NCI-H1105 (cell line): ENCODE measurements at regions not wholly inside any gene's neighbourhood (a gene's known extent, or its start where the extent isn't known, plus 50 kb on each side); places are given as distances from the start of the nearest gene placed in this dataset.

Experiments used
- DNase-seq: peaks from one replicate; lab custom pipeline; 2025; lab: John Stamatoyannopoulos, UW

DNA sequence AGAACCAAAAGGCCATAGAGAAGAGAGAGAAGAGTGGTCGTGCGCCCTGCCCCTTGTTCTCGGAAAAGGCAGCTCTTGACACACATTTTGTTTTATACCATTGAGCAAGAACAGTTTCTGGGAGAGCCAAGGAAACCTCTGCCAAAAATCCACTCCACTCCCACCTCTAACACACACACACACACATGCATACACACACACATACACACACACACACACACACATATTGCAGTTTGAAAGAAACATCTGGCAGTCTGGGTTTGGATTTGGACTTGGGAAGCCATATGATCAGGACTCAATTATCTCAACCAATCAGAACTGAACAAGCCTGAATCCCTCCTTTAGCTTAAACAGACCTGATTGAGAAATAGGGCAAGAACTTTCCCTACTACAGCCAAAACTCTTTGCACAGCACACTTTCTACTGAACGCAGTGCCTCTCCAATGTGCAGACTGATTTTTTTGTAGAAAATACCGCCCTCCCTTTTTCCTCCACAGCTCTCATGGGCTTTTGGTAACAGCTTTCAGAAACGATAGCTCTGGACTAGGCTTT is 484.0 kb upstream of the ZWINT start:
- DNase-seq = no peak

DNA sequence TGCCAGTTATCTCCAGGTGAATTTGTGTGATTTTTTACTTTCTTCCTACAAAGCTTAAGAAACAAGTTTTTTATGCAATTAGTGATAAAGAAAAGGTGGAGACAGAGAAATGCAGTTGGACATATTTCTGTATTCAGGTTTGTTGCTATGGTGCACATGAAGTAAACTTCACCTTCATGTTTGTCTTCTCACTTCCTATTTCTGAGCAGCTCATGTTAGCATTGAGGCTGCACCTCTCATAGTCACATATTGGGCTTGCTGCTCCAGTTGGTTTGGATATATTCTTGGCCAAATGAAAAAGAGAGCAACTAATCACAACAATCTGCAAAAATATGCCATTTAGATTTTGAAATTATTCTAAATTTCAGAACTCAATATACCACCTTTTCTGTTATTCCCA is 475.6 kb upstream of the ZWINT start:
- no peak for DNase-seq

DNA sequence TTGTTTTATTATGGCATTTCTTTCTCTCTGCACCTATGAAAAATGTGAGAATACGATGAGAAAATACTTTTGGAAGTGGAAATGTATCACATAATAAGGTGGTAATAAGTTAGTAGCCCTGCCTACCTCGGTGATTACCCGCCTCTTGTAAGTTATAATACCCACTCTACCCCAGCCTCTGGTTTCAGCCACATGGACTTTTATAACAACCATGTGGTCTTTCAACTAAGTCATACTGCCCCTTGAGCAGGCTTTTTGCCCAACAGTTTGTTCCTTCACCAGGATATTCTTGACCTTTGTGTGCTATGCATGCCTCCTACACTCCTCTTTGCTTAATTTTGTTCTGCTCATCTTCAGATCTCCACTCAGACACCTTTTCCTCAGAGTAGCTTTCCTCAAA is 470.6 kb upstream of the ZWINT start:
- DNase-seq = no peak

DNA sequence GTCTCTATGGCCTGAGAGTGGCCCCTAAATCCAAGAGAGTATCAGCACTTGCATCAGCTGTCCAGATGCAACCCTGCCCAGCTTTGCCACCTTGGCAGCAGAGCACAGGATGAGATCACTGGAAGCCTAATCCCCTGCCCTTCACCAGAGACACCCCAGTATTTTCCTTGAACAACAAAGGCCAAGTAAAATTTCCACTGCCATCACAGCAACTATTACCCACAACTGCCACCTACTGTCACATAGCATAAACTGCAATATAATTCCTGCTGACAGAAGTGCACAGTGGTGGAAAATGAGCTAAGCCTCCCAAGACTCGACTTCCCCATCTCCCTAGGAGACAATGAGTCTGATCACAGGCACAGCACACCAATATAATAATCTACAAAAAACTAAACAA is 462.8 kb upstream of the ZWINT start:
- no peak for DNase-seq

DNA sequence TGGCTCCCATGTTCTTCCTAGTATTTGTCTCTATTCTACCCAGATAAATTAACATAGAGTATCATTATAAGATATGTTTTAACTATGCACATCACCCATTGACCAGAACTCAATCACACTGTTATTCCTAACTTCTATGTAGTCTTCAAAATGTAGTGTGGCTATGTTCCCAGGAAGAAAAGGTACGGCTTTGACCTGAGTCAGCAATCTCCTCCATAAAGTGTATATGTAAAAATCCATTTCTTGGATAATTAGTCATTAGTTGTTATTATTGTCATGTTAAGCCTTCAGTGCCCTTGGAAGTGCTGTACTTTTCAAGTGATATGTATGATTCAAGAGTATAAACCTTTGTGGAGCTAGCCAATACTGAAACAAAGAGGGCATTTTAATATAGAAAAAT is 444.0 kb upstream of the ZWINT start:
- DNase-seq = no peak

DNA sequence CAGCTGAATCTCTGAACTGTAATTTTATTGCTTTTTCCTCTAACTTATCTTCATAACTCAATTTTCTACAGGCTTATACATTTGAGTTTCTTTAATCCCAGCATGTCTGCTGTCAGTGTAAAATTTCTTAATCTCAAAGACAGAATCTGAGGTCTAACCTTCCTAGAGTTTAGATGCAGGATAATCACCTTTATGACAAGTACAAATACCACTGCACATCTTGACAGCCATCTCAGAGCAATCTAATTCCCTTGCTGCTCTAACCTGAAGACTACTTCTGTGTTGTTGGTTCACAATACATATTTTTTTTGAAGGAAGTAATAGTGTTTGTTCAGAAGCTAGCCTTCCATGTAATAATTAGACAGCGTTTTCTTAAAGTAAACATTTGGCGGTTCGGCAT is 424.2 kb upstream of the ZWINT start:
- no peak for DNase-seq

DNA sequence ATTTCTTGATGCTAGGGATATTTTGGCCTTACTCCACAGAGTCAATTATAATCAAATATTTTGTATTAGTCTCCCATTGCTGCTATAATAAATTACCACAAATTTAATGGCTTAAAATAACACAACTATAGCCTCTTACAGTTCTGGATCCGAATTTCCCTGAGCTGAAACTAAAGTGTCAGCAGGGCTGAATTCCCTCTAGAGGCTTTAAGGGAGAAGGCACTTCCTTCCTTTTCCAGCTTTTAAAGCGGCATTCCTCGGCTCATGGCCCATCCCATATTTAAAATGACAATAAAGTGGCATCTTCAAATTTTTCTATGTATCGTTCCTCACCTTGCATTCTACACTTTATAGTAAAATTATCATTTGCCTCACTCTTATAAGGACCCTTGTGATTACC is 421.4 kb upstream of the ZWINT start:
- DNase-seq = no peak

DNA sequence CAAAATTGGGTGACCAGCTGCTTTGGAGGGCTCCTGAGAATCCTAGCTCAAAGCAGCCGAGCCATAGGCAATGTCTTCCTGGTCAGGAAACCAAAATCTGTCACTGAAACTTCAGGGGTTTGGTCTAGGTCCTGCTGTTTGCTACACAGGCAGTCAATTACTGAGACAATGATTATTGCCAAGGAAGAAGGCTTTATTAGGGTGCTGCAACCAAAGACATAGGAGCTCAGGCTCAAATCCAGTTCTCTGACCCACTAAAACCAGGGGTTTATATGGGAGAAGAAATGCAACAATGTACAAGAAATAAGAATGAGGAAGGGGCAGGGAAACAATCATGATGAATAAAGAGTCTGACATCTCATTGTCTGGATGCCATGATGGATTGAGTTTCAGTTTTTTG is 410.3 kb upstream of the ZWINT start:
- no peak for DNase-seq

DNA sequence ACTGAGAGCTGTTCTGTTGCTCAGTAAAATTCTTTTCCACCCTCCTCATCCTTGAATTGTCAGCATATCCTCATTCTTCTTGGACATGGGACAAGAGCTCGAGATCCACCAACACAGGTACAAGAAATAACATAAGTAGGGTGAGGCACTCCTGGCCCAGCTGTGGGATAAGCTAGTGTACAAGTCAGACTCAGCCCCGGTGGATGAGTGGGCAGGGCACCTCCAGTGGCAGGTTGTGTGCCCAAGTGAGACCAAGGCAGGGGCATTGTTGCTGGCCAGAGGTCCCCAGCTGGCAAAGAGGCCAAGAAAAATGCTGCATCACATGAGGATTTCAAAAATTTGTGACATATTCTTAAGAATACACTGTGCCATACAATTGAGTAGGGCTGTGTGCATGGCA is 402.0 kb upstream of the ZWINT start:
- no peak for DNase-seq

DNA sequence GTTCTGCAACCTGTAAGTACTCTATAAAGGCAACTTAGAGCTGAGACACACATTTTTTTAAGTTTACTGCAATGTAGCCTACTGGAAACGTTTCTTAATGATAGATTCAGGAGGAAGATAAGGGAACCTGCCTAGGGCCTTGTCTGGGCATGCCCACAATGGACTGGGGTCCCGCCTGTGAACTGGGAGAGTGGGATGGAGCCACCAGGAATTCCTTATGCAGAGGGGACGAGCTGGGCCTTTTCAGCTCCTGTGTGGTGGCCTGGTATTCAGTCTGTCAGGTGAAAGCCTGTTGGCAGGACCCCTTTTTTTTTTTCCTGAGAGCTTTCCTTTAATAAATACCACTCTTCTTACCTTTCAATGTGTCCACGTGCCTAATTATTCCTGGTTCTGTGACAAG is 384.4 kb upstream of the ZWINT start:
- DNase-seq = no peak

DNA sequence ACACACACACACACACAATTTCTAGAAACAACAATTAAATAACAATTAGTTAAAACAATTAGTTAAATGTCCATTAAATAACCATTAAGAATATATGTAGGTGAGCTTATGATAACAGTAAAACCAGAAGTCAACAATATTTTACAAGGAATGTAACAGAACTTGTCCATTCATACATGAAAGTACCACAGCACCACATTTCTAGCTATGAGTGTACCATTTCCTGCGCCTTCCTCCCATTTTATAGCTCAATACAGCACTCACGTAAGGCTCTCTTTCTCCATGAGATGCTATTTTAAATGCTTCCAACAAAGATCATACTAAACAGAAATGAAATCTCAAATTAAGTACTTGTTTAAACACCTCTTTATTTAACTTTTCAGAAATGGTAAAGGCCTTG is 367.3 kb upstream of the ZWINT start:
- no peak for DNase-seq

DNA sequence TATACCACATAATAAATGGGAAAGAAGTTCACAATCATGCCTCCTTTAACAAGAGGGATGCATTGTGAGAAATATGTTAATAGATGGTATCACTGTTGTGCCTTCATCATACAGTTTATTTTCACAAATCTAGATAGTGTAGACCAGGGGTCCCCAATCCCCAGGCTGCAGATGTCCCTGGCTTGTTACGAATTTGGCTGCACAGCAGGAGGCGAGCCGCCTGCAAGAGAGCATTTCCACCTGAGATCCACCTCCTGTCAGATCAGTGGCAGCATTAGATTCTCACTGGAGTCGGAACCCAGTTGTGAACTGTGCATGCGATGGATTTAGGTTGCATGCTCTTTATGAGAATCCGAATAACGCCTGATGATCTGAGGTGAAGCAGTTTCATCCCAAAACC is 361.9 kb upstream of the ZWINT start:
- DNase-seq = no peak

DNA sequence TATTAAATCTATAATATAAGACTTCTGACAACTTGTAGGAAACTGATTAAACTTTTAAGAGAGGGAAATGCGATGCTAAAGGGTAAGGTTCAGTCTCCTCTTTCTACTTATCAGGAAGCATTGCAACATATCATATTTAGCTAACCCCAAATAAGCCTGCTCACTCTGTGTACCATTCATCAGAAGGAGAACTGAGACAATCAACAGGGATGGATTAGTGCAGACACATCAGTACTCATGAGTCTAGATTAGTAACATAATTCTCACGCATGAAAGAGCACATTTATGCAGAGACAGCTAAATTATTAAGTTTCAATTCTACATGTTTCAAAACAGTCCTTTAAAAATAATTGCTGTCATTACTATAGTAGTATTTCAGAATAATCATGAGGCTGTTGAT is 354.2 kb upstream of the ZWINT start:
- DNase-seq = no peak

DNA sequence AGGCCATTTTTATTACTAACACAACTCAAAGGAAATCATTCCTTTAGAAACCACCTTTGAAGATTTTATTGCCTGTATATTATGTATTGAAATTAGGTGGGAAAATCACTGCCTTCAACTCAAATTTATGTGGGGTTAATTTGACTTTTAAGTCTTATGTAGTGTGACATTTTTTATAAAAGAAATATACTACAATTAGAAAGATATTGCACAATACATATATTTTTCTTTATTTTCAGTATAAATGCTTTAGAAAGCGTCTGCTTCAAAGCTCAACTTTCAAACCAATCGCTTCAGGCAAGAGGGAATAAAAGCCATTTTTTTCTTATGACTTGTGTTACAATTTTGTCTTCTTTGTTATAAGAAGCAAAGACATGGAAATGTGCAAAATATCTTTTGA is 337.4 kb upstream of the ZWINT start:
- DNase-seq = no peak

DNA sequence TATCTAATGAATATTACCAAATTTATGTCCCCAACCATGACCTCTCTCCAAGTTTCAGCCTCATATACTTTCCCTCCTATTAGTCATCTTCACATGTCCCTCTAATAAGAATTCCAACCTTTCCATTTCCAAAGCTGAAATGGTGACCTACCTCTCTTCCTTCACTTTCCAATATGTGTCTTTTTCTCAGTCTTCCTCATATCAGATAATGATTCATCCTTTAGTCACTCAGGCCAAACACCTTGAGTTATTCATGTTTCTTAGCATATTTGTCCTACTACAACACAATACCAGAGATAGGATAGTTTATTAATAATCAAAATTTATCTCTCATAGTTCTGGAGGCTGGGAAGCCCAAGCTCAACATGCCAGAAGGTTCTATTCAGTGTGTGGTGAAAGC is 318.5 kb upstream of the ZWINT start:
- no peak for DNase-seq

DNA sequence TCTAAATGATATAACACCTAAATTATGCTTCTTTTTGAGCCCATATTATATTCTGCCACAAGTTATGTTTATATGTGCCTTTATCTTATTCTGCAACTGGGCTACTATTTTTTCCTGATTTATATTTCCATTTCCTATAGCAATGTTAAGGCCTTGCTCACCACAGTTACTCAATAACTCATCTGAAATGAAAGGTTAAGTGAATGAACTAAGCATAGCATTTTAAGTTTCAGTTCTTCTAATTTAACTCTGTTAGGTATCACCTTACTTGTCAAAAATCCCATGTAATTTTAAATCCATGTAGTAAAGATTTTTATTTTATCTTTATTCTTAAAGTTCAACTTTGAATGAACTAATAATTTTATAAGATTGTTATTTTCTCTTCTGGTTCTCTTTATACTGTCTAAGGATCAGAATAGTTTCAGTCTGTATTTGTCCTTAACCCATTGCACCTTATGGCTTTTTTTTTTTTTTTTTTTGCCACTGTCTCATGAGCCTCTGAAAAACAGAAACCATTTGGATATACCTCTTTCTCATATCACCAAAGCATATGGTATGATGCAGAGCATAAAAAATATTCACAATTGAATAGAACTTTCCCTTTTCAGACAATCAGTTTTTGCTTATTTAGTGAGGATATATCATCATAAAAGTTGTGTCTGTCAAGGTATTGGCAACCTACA is 301.8 kb upstream of the ZWINT start:
- DNase-seq = no peak

DNA sequence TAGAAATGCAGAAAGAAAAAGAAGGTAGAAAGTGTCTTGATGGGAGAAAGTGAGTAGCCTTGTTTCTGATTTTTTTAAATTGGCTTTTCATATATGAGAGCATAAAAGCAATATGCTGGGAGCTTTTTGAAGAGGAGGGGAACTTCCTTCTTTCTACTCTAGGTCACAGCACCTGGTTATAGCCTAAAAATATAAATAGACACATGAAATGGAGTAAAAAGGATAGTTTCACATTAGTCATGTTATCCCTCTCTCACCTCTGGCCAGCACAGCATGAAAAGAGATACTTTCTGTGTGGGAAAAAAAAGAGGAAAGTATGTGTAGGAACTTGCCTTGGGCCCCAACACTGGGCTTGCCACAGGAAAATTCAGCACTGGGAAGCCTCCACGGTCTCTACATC is 292.2 kb upstream of the ZWINT start:
- DNase-seq = no peak

DNA sequence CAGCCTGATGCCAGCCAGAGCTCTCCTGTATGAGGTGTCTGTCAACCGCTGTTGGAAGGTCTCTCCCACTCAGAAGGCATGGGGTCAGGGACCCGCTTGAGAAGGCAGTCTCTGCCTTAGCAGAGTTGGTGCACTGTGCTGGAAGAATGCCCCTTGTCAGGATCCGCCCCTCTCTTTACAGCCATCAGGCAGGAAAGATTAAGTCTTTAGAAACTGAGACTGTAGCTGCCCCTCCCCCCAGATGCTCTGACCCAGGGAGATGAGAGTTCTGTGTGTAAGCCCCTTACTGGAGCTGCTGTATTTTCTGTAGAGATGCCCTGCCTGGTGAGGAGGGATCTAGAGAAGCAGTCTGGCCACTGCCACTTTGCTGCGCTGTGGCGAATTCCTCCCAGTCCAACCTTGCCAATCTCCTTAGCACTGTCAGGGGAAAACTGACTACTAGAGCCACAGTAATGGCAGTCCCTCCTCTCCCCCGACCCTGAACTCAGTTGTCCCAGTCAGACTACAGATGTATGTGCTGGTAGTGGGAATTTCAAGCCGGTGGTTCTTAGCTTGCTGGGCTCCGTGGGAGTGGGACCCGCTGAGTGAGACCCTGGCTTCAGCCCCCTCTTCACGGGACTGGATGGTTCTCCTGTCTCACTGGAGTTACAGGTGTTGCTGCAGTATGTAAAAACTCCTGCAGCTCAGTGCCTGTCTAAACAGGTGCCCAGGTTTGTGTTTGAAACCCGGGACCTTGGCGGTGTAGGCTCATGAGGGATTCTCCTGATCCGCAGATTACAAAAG is 285.5 kb upstream of the ZWINT start:
- no peak for DNase-seq

DNA sequence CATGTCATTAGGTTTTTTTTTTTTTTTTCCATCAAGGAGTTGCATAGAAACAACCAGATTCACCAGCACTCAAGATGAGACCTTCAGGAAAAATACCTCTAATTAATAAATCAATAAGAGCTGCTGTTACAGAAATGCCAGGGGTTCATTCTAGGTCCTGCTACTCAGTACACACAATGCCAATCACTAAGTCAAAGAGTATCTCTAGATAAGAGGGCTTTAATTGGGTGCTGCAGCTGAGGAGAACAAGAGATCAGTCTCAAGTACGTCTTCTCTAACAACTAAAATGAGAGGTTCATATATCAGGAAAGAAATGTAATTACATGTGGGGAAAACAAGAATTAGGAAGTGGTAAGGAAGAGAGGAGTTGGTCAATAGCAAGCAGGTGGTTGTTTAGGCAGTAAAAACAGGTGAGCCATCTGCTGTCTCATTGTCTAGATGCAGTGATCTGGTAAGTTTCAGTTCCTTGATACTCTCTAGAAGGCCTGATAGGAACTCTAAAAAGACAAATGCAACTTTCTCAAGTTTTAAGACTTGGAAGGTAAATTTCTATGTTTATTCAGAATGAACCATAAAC is 272.9 kb upstream of the ZWINT start:
- peak; percentile 54 for DNase-seq

DNA sequence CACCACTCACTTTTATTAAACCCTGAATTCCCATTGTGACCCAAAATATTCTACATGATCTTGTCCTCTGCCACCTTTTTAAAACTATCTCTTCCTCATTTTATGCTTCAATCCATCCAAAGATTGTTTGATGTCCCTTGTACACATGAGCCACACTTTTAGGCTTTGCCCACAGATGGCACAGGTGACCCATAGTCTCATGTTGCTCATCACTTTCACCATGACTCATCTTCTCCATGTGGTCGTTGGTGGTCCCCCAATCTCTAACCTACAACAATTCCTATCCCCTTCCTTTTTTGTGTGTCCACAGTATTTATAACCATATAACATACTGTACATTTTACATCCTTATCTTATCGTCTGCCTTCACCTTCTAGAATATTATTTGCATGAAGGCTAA is 271.5 kb upstream of the ZWINT start:
- no peak for DNase-seq

DNA sequence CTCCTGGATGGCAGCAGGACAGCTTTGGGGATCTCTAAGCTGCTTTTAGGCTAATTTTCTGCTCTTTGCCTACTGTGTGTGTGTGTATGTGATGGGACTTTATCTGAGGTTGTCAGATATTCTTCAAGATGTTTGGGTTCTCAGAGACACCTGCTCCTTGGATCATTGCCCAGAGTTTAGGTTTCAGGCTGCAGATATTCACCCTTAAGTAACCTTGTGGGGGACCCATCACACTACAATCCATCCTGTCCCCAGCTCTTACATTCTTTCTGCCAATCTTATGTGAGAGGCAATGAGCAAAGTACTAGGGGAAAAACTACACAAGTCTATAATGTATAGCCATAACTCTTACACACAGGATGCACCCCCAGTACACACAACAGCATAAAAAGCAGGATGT is 263.0 kb upstream of the ZWINT start:
- DNase-seq = no peak

DNA sequence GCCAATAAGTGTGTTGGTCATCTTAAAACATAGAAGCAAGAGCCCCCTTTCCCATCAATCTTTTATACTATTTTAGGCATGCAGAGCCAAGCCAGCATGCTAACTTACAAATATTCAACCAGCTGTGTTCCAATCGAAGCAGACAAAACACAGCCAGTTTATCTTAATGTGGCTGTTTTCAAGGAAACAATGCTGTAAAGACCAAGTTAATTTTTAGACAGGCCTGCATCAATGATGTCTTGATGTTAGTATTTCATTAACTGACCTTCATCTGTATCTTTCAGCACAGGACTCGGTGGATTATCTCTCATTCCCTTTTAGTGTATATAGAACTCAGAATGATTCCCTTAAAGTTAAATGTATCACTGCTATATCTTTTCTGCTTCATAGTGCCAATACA is 262.0 kb upstream of the ZWINT start:
- DNase-seq = no peak

DNA sequence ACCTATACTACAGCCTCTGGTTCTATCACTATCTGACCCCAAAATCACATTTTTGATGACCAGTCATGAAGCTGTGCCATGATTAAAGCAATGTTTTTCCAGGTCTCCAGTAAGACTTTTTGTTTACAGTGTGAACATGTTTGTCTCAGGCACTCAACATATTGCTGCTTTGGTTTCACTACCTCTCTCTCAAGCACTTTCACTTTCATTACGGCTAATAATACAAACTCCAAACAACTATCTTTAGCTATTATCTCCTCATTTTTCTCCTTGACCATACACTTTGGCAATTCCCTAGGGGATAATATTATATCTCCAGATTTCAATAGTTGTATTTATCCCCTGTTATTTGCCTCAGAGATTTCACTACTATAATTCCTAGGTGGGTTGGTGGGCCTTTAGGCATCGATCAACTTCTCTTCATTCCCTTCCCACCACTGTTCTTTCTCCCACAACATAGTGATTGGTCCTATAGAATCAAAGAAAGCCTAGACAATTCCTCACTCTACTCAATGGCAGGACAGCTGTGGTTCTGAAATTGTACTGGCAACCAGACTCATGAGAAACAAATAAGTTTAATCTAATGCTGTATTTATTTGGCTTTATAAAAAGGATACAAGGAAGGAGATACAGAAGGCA is 261.4 kb upstream of the ZWINT start:
- DNase-seq = no peak
